HUDEP-2 (cell line): ENCODE measurements at regions not wholly inside any gene's neighbourhood (a gene's known extent, or its start where the extent isn't known, plus 50 kb on each side); places are given as distances from the start of the nearest gene placed in this dataset.

Experiments used
- DNase-seq, 76 experiments: peaks; one replicate each; lab custom pipeline; 2025; ENCODE audit not compliant: unreplicated experiment in 76 of 76; lab: John Stamatoyannopoulos, UW

GRCh38 chr9:75604661-75605060 is 285.8 kb upstream of the PCSK5 start:
- no peak for DNase-seq

GRCh38 chr9:75607521-75607920 is 283.0 kb upstream of the PCSK5 start:
- peak in 29 of 76 experiments; percentile 1 to 76 (median 33) for DNase-seq

- DNase-seq: no peak
Observed at GRCh38 chr9:75609401-75609800, 281.1 kb upstream of the PCSK5 start.

- no peak for DNase-seq
Observed at GRCh38 chr9:75610246-75610645, 280.2 kb upstream of the PCSK5 start.

GRCh38 chr9:75612205-75612604 is 278.3 kb upstream of the PCSK5 start:
- no peak for DNase-seq

GRCh38 chr9:75612754-75613153 is 277.7 kb upstream of the PCSK5 start:
- DNase-seq: no peak

- DNase-seq: no peak
Observed at GRCh38 chr9:75615284-75615683, 275.2 kb upstream of the PCSK5 start.

- DNase-seq: no peak
Observed at GRCh38 chr9:75616052-75616451, 274.4 kb upstream of the PCSK5 start.

GRCh38 chr9:75616841-75617566 is 273.5 kb upstream of the PCSK5 start:
- DNase-seq: no peak

GRCh38 chr9:75623462-75623861 is 267.0 kb upstream of the PCSK5 start:
- no peak for DNase-seq

GRCh38 chr9:75624998-75625397 is 265.5 kb upstream of the PCSK5 start:
- DNase-seq: peak in 4 of 76 experiments; percentile 8 to 25 (median 18)

- DNase-seq: no peak
Observed at GRCh38 chr9:75626860-75627259, 263.6 kb upstream of the PCSK5 start.

GRCh38 chr9:75628952-75629351 is 261.5 kb upstream of the PCSK5 start:
- DNase-seq: no peak

- no peak for DNase-seq
Observed at GRCh38 chr9:75633451-75634057, 256.9 kb upstream of the PCSK5 start.

GRCh38 chr9:75636427-75637045 is 253.9 kb upstream of the PCSK5 start:
- DNase-seq: no peak

- no peak for DNase-seq
Observed at GRCh38 chr9:75639971-75640610, 250.4 kb upstream of the PCSK5 start.

- DNase-seq: no peak
Observed at GRCh38 chr9:75642522-75642921, 248.0 kb upstream of the PCSK5 start.

GRCh38 chr9:75644649-75645048 is 245.8 kb upstream of the PCSK5 start:
- no peak for DNase-seq

- DNase-seq: peak in 21 of 76 experiments; percentile 1 to 86 (median 61)
Observed at GRCh38 chr9:75648034-75648433, 242.4 kb upstream of the PCSK5 start.

- no peak for DNase-seq
Observed at GRCh38 chr9:75649060-75649459, 241.4 kb upstream of the PCSK5 start.

GRCh38 chr9:75651709-75652108 is 238.8 kb upstream of the PCSK5 start:
- no peak for DNase-seq
